H9 (cell line): ENCODE measurements at regions not wholly inside any gene's neighbourhood (a gene's known extent, or its start where the extent isn't known, plus 50 kb on each side); places are given as distances from the start of the nearest gene placed in this dataset.

Source experiments
- DNase-seq: peaks from one replicate; pipeline ENCODE4 v3.0.0-alpha.2; 2017
- H2AFZ ChIP-seq: one replicate; pipeline ENCODE4 v1.6.1; 2013; ENCODE audit warnings: mild to moderate bottlenecking, low read length, control low read depth, moderate library complexity
- H2AK5ac ChIP-seq: 2 replicates; pipeline ENCODE4 v1.6.1; 2013; ENCODE audit warnings: low read length, control low read depth, mixed read lengths; ENCODE audit not compliant: insufficient read length
- H2BK120ac ChIP-seq: one replicate; pipeline ENCODE4 v1.6.1; 2013; ENCODE audit warnings: low read depth, mild to moderate bottlenecking, low read length, control low read depth, inconsistent platforms; ENCODE audit not compliant: poor library complexity, severe bottlenecking
- H2BK12ac ChIP-seq: 2 replicates; pipeline ENCODE4 v1.6.1; 2013; ENCODE audit warnings: low read length, control low read depth, mixed read lengths, low read depth; ENCODE audit not compliant: insufficient read length
- H2BK15ac ChIP-seq: 2 replicates; pipeline ENCODE4 v1.6.1; 2013; ENCODE audit warnings: low read depth, low read length, control low read depth
- H2BK20ac ChIP-seq: one replicate; pipeline ENCODE4 v1.6.1; 2013; ENCODE audit warnings: low read depth, mild to moderate bottlenecking, low read length, control low read depth, inconsistent platforms; ENCODE audit not compliant: poor library complexity, severe bottlenecking
- H2BK5ac ChIP-seq: 2 replicates; pipeline ENCODE4 v1.6.1; 2013; ENCODE audit warnings: low read length, control low read depth, mixed read lengths; ENCODE audit not compliant: insufficient read length
- H3K14ac ChIP-seq: 2 replicates; pipeline ENCODE4 v1.6.1; 2013; ENCODE audit warnings: low read length, control low read depth; ENCODE audit not compliant: insufficient read depth
- H3K18ac ChIP-seq: 2 replicates; pipeline ENCODE4 v1.6.1; 2013; ENCODE audit warnings: low read depth, mild to moderate bottlenecking, mixed read lengths, low read length, control low read depth; ENCODE audit not compliant: insufficient read length
- H3K23ac ChIP-seq: 2 replicates; pipeline ENCODE4 v1.6.1; 2013; ENCODE audit warnings: low read length, control low read depth, mixed read lengths, low read depth; ENCODE audit not compliant: insufficient read length
- H3K23me2 ChIP-seq: 2 replicates; pipeline ENCODE4 v1.6.1; 2013; ENCODE audit warnings: low read depth, mild to moderate bottlenecking, mixed read lengths, low read length, control low read depth; ENCODE audit not compliant: insufficient read length, poor library complexity, severe bottlenecking
- H3K27ac ChIP-seq: 2 replicates; pipeline ENCODE4 v1.5.1; 2013; ENCODE audit warnings: low read length, control low read depth, mixed read lengths, low read depth; ENCODE audit not compliant: insufficient read length
- H3K27me3 ChIP-seq: 2 replicates; pipeline ENCODE4 v1.6.1; 2013; ENCODE audit warnings: low read length, control low read depth, inconsistent platforms; ENCODE audit not compliant: insufficient read depth
- H3K4ac ChIP-seq: 2 replicates; pipeline ENCODE4 v1.6.1; 2013; ENCODE audit warnings: low read depth, mild to moderate bottlenecking, control low read depth, inconsistent platforms, low read length, moderate library complexity
- H3K4me1 ChIP-seq: 2 replicates; pipeline ENCODE4 v1.6.1; 2013; ENCODE audit warnings: low read length, control low read depth, inconsistent platforms; ENCODE audit not compliant: insufficient read depth
- H3K4me2 ChIP-seq: 2 replicates; pipeline ENCODE4 v1.6.1; 2013; ENCODE audit warnings: low read length, control low read depth, mixed read lengths; ENCODE audit not compliant: insufficient read length, insufficient read depth
- H3K56ac ChIP-seq: 2 replicates; pipeline ENCODE4 v1.6.1; 2013; ENCODE audit warnings: low read depth, mild to moderate bottlenecking, mixed read lengths, low read length, control low read depth; ENCODE audit not compliant: insufficient read length
- H3K79me1 ChIP-seq: 2 replicates; pipeline ENCODE4 v1.6.1; 2013; ENCODE audit warnings: low read depth, mild to moderate bottlenecking, moderate library complexity, low read length, control low read depth, inconsistent platforms; ENCODE audit not compliant: insufficient read depth, poor library complexity, severe bottlenecking
- H3K79me2 ChIP-seq: 2 replicates; pipeline ENCODE4 v1.6.1; 2013; ENCODE audit warnings: low read length, control low read depth, inconsistent platforms; ENCODE audit not compliant: insufficient read depth
- H3K9ac ChIP-seq: 2 replicates; pipeline ENCODE4 v1.6.1; 2013; ENCODE audit warnings: low read length, control low read depth, mixed read lengths; ENCODE audit not compliant: insufficient read length; ENCODE audit errors: extremely low read depth
- H3K9me3 ChIP-seq: one replicate; pipeline ENCODE4 v1.6.1; 2013; ENCODE audit warnings: low read depth, low read length, inconsistent platforms; ENCODE audit not compliant: control insufficient read depth
- H3T11ph ChIP-seq: one replicate; pipeline ENCODE4 v1.6.1; 2013; ENCODE audit warnings: mild to moderate bottlenecking, low read length, control low read depth, inconsistent platforms
- H4K20me1 ChIP-seq: one replicate; pipeline ENCODE4 v1.6.1; 2013; ENCODE audit not compliant: control insufficient read depth, insufficient read length, insufficient read depth
- H4K5ac ChIP-seq: 2 replicates; pipeline ENCODE4 v1.6.1; 2013; ENCODE audit warnings: low read depth, mild to moderate bottlenecking, mixed read lengths, low read length, control low read depth; ENCODE audit not compliant: insufficient read length
- H4K8ac ChIP-seq: replicated peaks from 2 replicates; pipeline ENCODE4 v1.6.1; 2013; ENCODE audit warnings: low read length, control low read depth, mixed read lengths, low read depth; ENCODE audit not compliant: insufficient read length
- H4K91ac ChIP-seq: 2 replicates; pipeline ENCODE4 v1.6.1; 2013; ENCODE audit warnings: low read depth, mild to moderate bottlenecking, moderate library complexity, mixed read lengths, low read length, control low read depth; ENCODE audit not compliant: insufficient read length
- H3K27ac Mint-ChIP-seq, 3 experiments: 2 replicates in 2 of 3; 3 replicates in 1 of 3; pipeline ENCODE4 v1.8.0; 2020 to 2021; ENCODE audit warnings: mixed read lengths in 3 of 3, mild to moderate bottlenecking in 1 of 3, moderate library complexity in 1 of 3
- H3K27me3 Mint-ChIP-seq: 2 replicates; pipeline ENCODE4 v1.8.0; 2021; ENCODE audit warnings: low read depth, mild to moderate bottlenecking, moderate library complexity, mixed read lengths
- H3K36me3 Mint-ChIP-seq, 3 experiments: 2 replicates in 2 of 3; 3 replicates in 1 of 3; pipeline ENCODE4 v1.8.0; 2020 to 2021; ENCODE audit warnings: low read depth in 3 of 3, mixed read lengths in 3 of 3; ENCODE audit not compliant: insufficient read depth in 1 of 3
- H3K4me1 Mint-ChIP-seq, 2 experiments: 2 replicates each; pipeline ENCODE4 v1.8.0; 2020; ENCODE audit warnings: mixed read lengths in 2 of 2
- H3K4me3 Mint-ChIP-seq, 2 experiments: 2 replicates in 1 of 2; 3 replicates in 1 of 2; pipeline ENCODE4 v1.8.0; 2020 to 2021; ENCODE audit warnings: mild to moderate bottlenecking in 2 of 2, mixed read lengths in 2 of 2, moderate library complexity in 1 of 2
- H3K9me3 Mint-ChIP-seq, 2 experiments: 2 replicates in 1 of 2; 3 replicates in 1 of 2; pipeline ENCODE4 v1.8.0; 2020; ENCODE audit warnings: mild to moderate bottlenecking in 2 of 2, mixed read lengths in 2 of 2, moderate library complexity in 1 of 2
- WGBS: extraction: QIAGEN DNeasy Blood & Tissue Kit; methylation state at CpG from one replicate; pipeline ENCODE4 v1.1.7; 2013; ENCODE audit warnings: missing lambda C conversion rate, low lambda C conversion rate, mixed read lengths; ENCODE audit not compliant: insufficient read length; ENCODE audit errors: extremely low coverage; 5-methylcytosine and 5-hydroxymethylcytosine counted together
- TF ChIP-seq, protein P1 (sequence below): fragments of 200-600 bp; sonication (generic); conservative IDR thresholded peaks from 3 replicates; pipeline ENCODE4 v1.8.0; 2021; ENCODE audit warnings: antibody characterized with exemption, mild to moderate bottlenecking

DNA sequence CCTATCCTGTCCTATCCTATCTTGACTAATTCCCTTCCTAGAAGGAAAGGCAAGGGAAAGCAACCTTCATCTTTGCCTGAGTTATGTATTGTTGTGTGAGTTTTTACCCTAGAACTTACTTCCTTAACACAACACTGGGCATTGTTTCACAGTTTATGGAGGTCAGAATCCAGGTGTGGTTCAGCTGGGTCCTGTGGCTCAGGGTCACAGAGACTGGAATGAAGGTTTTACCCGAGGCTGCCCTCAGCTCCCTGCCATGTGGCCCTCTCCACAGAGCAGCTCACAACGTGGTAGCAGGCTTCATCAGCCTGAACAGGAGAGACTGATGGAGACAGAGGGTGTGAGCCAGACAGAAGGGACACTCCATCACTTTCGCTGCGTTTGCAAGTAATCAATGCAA lies 140.5 kb downstream of the FCRL5 start:
- no CpG with 5 or more reads among the region's 4 CpGs for WGBS
- Histone ChIP-seq H4K20me1 (peaks cover 4% of the 10 kb centered on the region), H4K91ac (no peak overlapping the region), H2BK120ac (no peak overlapping the region), H2BK20ac (no peak overlapping the region), H3K9ac (no peak overlapping the region), H2BK15ac (no peak overlapping the region), H3K4me1 (no peaks in the 10 kb centered on the region), H3K27ac (no peak overlapping the region), H3K23me2 (no peaks in the 10 kb centered on the region), H3K9me3 (no peaks in the 10 kb centered on the region), H4K8ac (no peak overlapping the region), H3K27me3 (no peaks in the 10 kb centered on the region), H2AFZ (no peak overlapping the region), H3T11ph (no peak overlapping the region), H4K5ac (no peak overlapping the region), H2AK5ac (no peak overlapping the region), H3K56ac (no peak overlapping the region), H3K79me2 (no peaks in the 10 kb centered on the region), H2BK5ac (no peak overlapping the region), H3K23ac (no peak overlapping the region), H3K4ac (no peak overlapping the region), H3K4me2 (no peak overlapping the region), H3K14ac (no peak overlapping the region; the same call in 1 of the 2 replicates), H2BK12ac (no peak overlapping the region), H3K18ac (no peak overlapping the region), H3K79me1 (no peaks in the 10 kb centered on the region)
- Mint-ChIP-seq H3K4me3 (no peak overlapping the region), H3K27me3 (peaks cover 11% of the 10 kb centered on the region), H3K4me1 (peaks cover 0 to 10% of the 10 kb centered on the region in 2 experiments; a peak in 3 of 4 replicates), H3K27ac (no peak overlapping the region), H3K9me3 (no peaks in the 10 kb centered on the region; a peak in 3 of 5 replicates), H3K36me3 (no peaks in the 10 kb centered on the region)
- no peak for DNase-seq
- TF ChIP-seq, protein P1, sequence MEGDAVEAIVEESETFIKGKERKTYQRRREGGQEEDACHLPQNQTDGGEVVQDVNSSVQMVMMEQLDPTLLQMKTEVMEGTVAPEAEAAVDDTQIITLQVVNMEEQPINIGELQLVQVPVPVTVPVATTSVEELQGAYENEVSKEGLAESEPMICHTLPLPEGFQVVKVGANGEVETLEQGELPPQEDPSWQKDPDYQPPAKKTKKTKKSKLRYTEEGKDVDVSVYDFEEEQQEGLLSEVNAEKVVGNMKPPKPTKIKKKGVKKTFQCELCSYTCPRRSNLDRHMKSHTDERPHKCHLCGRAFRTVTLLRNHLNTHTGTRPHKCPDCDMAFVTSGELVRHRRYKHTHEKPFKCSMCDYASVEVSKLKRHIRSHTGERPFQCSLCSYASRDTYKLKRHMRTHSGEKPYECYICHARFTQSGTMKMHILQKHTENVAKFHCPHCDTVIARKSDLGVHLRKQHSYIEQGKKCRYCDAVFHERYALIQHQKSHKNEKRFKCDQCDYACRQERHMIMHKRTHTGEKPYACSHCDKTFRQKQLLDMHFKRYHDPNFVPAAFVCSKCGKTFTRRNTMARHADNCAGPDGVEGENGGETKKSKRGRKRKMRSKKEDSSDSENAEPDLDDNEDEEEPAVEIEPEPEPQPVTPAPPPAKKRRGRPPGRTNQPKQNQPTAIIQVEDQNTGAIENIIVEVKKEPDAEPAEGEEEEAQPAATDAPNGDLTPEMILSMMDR, result no peak
